AG09319 (cell line): ENCODE measurements at regions not wholly inside any gene's neighbourhood (a gene's known extent, or its start where the extent isn't known, plus 50 kb on each side); places are given as distances from the start of the nearest gene placed in this dataset.
"Not testable (repeated sequence)": the region's sequence is repeated elsewhere in the genome, so short reads cannot be mapped to it uniquely, and the experiment has no call there.

Experiments used
- DNase-seq: peaks from one replicate; pipeline ENCODE4 v3.0.0-alpha.2; 2010; ENCODE audit warnings: low read depth; ENCODE audit errors: extremely low read depth
- CTCF ChIP-seq: IDR thresholded peaks from 2 replicates; pipeline ENCODE4 v1.5.1; 2011; ENCODE audit warnings: low read depth, mild to moderate bottlenecking, inconsistent platforms, low read length, moderate library complexity

GRCh38 chr3:194057570-194058188, 78.3 kb upstream of the HES1 start:
- no peak for DNase-seq
- no peak for TF ChIP-seq CTCF

GRCh38 chr3:194058189-194058571, 77.8 kb upstream of the HES1 start:
- DNase-seq = no peak

GRCh38 chr3:194058753-194059152, 77.2 kb upstream of the HES1 start:
- no peak for TF ChIP-seq CTCF
- DNase-seq = no peak

More at GRCh38 chr3:194058189-194058571, 77.8 kb upstream of the HES1 start:
- TF ChIP-seq CTCF = no peak

- no peak for TF ChIP-seq CTCF
- DNase-seq = peak; percentile 7
These were observed 74.4 kb upstream of the HES1 start for GRCh38 chr3:194061421-194062030.

- no peak for TF ChIP-seq CTCF
- DNase-seq = no peak
These were observed 73.1 kb upstream of the HES1 start for GRCh38 chr3:194062830-194063229.

GRCh38 chr3:194064380-194065332, 71.3 kb upstream of the HES1 start:
- no peak for TF ChIP-seq CTCF
- DNase-seq = no peak

GRCh38 chr3:194067327-194067726, 68.6 kb upstream of the HES1 start:
- not testable (repeated sequence) for DNase-seq
